SK-N-SH treated with all-trans-retinoic acid at 6 μM for 48 hours (cell line): ENCODE measurements at regions not wholly inside any gene's neighbourhood (a gene's known extent, or its start where the extent isn't known, plus 50 kb on each side); places are given as distances from the start of the nearest gene placed in this dataset.

Experiments
- GLIS3 ChIP-seq: fragments of 250-450 bp; sonication (Bioruptor Pico); IDR thresholded peaks from 2 replicates; pipeline ENCODE4 v1.5.0; 2020; ENCODE audit warnings: mild to moderate bottlenecking, moderate library complexity
- PPARA ChIP-seq: fragments of 250-450 bp; sonication (Bioruptor Pico); IDR thresholded peaks from 2 replicates; pipeline ENCODE4 v1.5.0; 2020; ENCODE audit warnings: mild to moderate bottlenecking, borderline replicate concordance

- TF ChIP-seq PPARA (no peak), GLIS3 (CRISPR knock-in tag) (no peak)
Measured at GRCh38 chr16:27640277-27640600, 90.3 kb downstream of the KATNIP start.
